ENCODE measurements at regions not wholly inside any gene's neighbourhood (a gene's known extent, or its start where the extent isn't known, plus 50 kb on each side); places are given as distances from the start of the nearest gene placed in this dataset.

GRCh38 chr2:105588581-105588980 is 156.1 kb upstream of the NCK2 start:
- Mint-ChIP-seq H3K36me3 (ENCODE audit: low read depth) (no peaks in the 10 kb centered on the region), H3K27me3 (ENCODE audit: insufficient read depth) (peaks cover 2% of the 10 kb centered on the region), H3K4me3 (no peak overlapping the region), H3K4me1 (peaks cover 6% of the 10 kb centered on the region), H3K9me3 (peaks cover 18% of the 10 kb centered on the region), H3K27ac (no peak overlapping the region)
- no peaks in the 10 kb centered on the region for H3K36me3 ChIP-seq (ENCODE audit: control insufficient read depth, insufficient read depth, low read length)
- peaks cover 6% of the 10 kb centered on the region for H3K9me3 ChIP-seq (ENCODE audit: control insufficient read depth, low read length)
- H3K27ac ChIP-seq (ENCODE audit: low read depth, low read length) = no peak overlapping the region
- no peak for TF ChIP-seq CTCF (conservative IDR thresholded peaks at IDR 0.05)
- no peaks in the 10 kb centered on the region for H3K4me1 ChIP-seq (ENCODE audit: control insufficient read depth, insufficient read depth, low read length)
- H3K4me3 ChIP-seq (ENCODE audit: low read length) = no peak overlapping the region
- H3K9ac ChIP-seq (ENCODE audit: extremely low read depth, low read length, poor library complexity, severe bottlenecking) = no peak overlapping the region
- 80 to 92% methylated on average over 4 to 5 of the region's 5 CpGs for WGBS, 2 experiments (ENCODE audit: insufficient coverage in 1 of 2, insufficient read length in 1 of 2)
- no peak for DNase-seq
- no peaks in the 10 kb centered on the region for H3K27me3 ChIP-seq (ENCODE audit: control insufficient read depth, insufficient read depth, low read length, poor library complexity, severe bottlenecking)

GRCh38 chr2:105587637-105588036 is 157.1 kb upstream of the NCK2 start:
- no peak for TF ChIP-seq CTCF (conservative IDR thresholded peaks at IDR 0.05)
- peaks cover 18% of the 10 kb centered on the region for H3K9me3 Mint-ChIP-seq

GRCh38 chr2:105584435-105585010 is 160.2 kb upstream of the NCK2 start:
- no peaks in the 10 kb centered on the region for H3K36me3 ChIP-seq (ENCODE audit: control insufficient read depth, insufficient read depth, low read length)
- H3K9ac ChIP-seq (ENCODE audit: extremely low read depth, low read length, poor library complexity, severe bottlenecking) = no peak overlapping the region
- Mint-ChIP-seq H3K27me3 (ENCODE audit: insufficient read depth) (peaks cover 2% of the 10 kb centered on the region), H3K4me1 (peaks cover 7% of the 10 kb centered on the region), H3K4me3 (no peak overlapping the region), H3K27ac (no peak overlapping the region), H3K9me3 (peaks cover 12% of the 10 kb centered on the region), H3K36me3 (ENCODE audit: low read depth) (no peaks in the 10 kb centered on the region)
- no peak overlapping the region for H3K4me3 ChIP-seq (ENCODE audit: low read length)
- H3K4me1 ChIP-seq (ENCODE audit: control insufficient read depth, insufficient read depth, low read length) = peaks cover 3% of the 10 kb centered on the region
- 87 to 100% methylated on average over 1 to 2 of the region's 2 CpGs for WGBS, 2 experiments (ENCODE audit: insufficient coverage in 1 of 2, insufficient read length in 1 of 2)
- H3K27me3 ChIP-seq (ENCODE audit: control insufficient read depth, insufficient read depth, low read length, poor library complexity, severe bottlenecking) = no peaks in the 10 kb centered on the region
- DNase-seq = no peak
- H3K27ac ChIP-seq (ENCODE audit: low read depth, low read length) = no peak overlapping the region
- no peak for TF ChIP-seq CTCF (conservative IDR thresholded peaks at IDR 0.05)
- H3K9me3 ChIP-seq (ENCODE audit: control insufficient read depth, low read length) = peaks cover 6% of the 10 kb centered on the region

More at GRCh38 chr2:105587637-105588036, 157.1 kb upstream of the NCK2 start:
- H3K4me3 ChIP-seq (ENCODE audit: low read length) = no peak overlapping the region
- H3K4me1 ChIP-seq (ENCODE audit: control insufficient read depth, insufficient read depth, low read length) = peaks cover 3% of the 10 kb centered on the region
- 89% methylated on average over 1 to 2 of the region's 3 CpGs for WGBS, 2 experiments (ENCODE audit: insufficient coverage in 1 of 2, insufficient read length in 1 of 2)
- H3K27me3 ChIP-seq (ENCODE audit: control insufficient read depth, insufficient read depth, low read length, poor library complexity, severe bottlenecking) = no peaks in the 10 kb centered on the region
- no peak overlapping the region for H3K27ac ChIP-seq (ENCODE audit: low read depth, low read length)
- Mint-ChIP-seq H3K27me3 (ENCODE audit: insufficient read depth) (peaks cover 2% of the 10 kb centered on the region), H3K4me1 (peaks cover 11% of the 10 kb centered on the region), H3K27ac (no peak overlapping the region), H3K4me3 (no peak overlapping the region), H3K36me3 (ENCODE audit: low read depth) (no peaks in the 10 kb centered on the region)
- peaks cover 6% of the 10 kb centered on the region for H3K9me3 ChIP-seq (ENCODE audit: control insufficient read depth, low read length)
- H3K36me3 ChIP-seq (ENCODE audit: control insufficient read depth, insufficient read depth, low read length) = no peaks in the 10 kb centered on the region
- DNase-seq = no peak
- H3K9ac ChIP-seq (ENCODE audit: extremely low read depth, low read length, poor library complexity, severe bottlenecking) = no peak overlapping the region

All from endodermal cell (in vitro differentiated cells).